ENCODE measurements at regions not wholly inside any gene's neighbourhood (a gene's known extent, or its start where the extent isn't known, plus 50 kb on each side); places are given as distances from the start of the nearest gene placed in this dataset.

DNA sequence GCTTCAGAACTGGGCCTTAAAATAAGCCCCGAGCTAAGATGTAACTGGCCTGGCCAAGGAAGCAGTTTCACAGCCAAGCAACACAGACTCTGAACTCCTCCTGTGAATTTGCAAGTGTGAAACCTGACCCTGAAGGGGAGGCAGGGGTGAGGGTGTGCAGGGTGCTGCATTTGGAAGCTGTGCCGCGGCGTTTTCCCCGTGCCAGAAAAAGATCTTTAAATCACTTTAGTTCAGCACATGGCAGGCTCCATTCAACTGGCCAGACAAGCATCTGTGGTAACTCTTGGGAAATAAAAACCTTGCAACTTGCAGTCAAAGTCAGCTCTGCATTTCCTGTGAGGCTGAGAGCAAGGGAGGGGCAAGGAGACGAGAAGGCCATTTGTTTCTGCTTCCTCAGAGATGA is 209.3 kb upstream of the SOX11 start:
- no peak for DNase-seq (ENCODE audit: low spot score)

DNA sequence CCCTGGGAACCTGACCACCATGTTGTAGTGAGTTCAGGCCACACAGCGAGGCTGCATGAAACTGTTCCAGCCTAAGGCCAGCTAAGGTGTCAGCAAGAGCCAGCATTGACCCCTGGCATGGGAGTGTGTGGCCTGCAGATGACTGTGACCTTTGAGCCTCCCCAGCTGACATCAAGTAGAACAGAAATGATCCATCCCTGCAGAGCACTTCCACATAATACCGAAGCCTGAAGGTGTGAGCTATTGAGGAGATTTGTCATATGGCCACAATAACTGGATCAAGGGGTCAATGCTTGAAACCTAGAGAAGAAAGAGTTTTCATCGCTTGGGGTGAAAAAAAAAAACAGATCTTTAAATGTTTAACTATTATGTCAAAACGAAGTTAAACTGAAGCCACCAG is 207.3 kb upstream of the SOX11 start:
- no peak for DNase-seq (ENCODE audit: low spot score)

DNA sequence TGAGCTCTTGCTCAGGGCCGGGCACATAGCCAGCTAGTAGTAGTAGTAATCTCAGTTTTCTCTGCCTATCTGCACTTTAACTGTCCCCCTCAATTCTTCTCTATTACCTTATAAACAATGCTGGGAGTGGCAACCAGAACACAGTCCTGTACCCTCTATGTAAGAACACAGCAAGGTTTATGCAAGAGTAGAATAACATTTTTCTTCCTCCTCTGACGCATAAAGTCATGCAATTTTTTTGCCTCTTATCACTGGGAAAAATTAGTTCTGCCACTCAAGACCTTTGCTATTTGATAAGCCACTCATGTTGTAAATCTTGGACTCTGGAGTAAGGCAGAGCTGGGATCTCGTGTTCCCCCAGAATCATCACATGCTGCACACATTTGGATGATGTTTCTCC is 200.7 kb upstream of the SOX11 start:
- no peak for DNase-seq (ENCODE audit: low spot score)

- DNase-seq (ENCODE audit: low spot score): no peak
These were observed 198.9 kb upstream of the SOX11 start for GRCh38 chr2:5493256-5493655.

DNA sequence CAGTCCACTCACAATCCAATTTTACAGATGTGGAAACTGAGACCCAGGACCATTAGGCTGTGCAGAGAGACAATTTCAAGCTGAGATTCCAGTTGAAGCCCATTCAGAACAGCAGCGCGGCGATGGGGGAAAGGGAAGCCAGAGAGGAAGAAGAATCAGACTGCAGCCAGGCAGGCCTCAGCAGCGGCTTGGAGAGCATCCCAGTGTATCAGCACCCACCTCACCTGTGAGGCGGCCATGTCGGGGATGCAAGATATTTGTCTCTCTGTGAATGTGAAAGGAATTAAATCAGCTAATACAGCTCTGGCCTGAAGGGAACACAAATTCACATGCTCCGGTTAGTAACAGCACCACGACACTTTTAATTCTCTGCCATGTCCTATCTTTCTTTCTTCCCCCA is 198.0 kb upstream of the SOX11 start:
- DNase-seq (ENCODE audit: low spot score): no peak

DNA sequence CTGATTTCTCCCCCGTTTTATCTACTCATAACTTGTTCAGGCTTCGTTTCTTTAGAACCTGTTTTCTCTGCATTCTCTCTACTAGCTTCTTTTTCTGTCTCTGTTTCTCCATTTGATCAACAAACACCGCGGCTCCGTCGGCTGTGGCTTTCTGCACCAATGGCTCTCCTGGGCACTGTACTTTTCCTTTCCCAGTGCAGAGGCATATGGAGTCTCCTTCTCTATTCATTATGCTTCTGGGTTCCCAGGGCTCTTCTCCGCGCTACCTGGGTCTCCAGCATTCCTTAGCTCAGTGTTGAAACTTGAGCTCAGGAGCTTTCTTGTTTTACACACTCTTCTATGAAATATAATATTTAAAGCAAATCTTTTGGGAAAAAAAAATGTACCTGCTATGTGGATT is 196.6 kb upstream of the SOX11 start:
- no peak for DNase-seq (ENCODE audit: low spot score)

GRCh38 chr2:5497874-5498273 is 194.3 kb upstream of the SOX11 start:
- DNase-seq (ENCODE audit: low spot score): no peak

GRCh38 chr2:5501807-5502206 is 190.4 kb upstream of the SOX11 start:
- DNase-seq (ENCODE audit: low spot score): no peak

- no peak for DNase-seq (ENCODE audit: low spot score)
These were observed 189.8 kb upstream of the SOX11 start for GRCh38 chr2:5502385-5502784.

- peak; percentile 36 for DNase-seq (ENCODE audit: low spot score)
These were observed 187.4 kb upstream of the SOX11 start for GRCh38 chr2:5504756-5505155.

GRCh38 chr2:5507367-5507766 is 184.8 kb upstream of the SOX11 start:
- no peak for DNase-seq (ENCODE audit: low spot score)

DNA sequence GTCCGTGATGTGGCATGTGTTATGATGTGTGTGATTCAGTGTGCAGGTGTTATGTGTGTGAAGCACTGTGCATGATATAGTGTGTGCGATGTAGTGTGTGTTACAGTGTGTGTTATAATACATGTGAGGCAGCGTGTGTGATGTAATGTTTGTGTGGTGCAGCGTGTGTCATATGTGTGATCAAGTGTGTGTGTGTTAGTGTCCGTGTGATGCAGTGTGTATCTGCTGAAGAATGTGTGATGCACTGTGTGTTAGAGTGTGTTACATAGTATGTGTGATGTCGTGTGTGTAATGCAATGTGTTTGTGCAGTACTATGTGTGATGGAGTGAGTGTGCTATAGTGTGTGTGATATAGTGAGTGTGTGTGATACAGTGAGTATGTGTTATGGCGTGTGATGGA is 182.8 kb upstream of the SOX11 start:
- DNase-seq (ENCODE audit: low spot score): no peak

DNA sequence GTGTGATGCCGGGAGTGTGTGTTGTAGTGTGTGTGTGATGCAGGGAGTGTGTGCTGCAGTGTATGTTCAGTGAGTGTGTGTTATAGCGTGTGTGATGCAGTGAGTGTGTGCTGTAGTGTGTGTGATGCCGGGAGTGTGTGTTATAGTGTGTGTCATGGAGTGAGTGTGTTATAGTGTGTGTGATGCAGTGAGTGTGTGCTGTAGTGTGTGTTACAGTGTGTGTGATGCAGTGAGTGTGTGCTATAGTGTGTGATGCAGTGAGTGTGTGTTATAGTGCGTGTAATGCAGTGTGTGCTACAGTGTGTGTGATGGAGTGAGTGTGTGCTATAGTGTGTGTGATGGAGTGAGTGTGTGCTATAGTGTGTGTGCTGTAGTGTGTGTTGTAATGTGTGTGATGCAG is 182.1 kb upstream of the SOX11 start:
- DNase-seq (ENCODE audit: low spot score): no peak

GRCh38 chr2:5515693-5516092 is 176.5 kb upstream of the SOX11 start:
- no peak for DNase-seq (ENCODE audit: low spot score)

- no peak for DNase-seq (ENCODE audit: low spot score)
These were observed 172.9 kb upstream of the SOX11 start for GRCh38 chr2:5519286-5519685.

- peak; percentile 48 for DNase-seq (ENCODE audit: low spot score)
These were observed 171.7 kb upstream of the SOX11 start for GRCh38 chr2:5520463-5520972.

DNA sequence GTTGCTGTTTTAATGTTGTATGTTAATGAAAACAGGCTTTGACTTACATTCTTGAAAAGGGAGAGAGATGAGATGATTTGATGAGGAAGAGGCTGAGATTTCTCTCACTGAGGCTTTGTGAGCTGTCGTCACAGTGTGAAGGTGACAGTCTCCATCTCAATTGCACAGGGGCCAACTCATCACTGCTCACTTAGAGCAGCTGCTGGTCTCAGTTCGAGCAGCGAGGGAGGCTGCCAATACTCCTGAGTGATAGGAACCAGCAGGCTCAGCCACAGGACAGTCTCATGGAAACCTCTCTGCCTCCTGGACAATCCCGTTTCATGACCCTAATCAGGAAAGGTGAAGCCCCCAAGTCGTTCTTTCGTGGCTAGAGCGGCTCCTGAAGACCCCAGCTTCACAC is 170.7 kb upstream of the SOX11 start:
- no peak for DNase-seq (ENCODE audit: low spot score)

DNA sequence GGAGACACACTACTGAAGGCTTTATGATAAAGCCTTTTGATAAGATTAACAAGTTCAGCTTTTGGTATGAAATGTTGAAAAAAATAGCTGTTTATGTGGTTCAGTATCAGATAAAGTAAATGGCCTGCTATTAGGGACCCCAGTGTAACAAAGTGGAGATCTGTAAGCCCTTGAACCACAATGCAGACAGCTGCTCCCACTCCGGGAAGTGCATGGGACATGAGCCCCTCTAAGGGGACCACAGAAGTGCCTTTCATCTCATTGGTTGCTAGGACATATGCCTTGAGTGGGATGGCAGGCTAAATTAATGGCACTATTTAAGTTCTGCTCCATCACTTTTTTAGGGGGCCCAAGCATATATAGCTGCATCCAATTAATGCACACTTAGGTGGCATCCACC is 167.6 kb upstream of the SOX11 start:
- no peak for DNase-seq (ENCODE audit: low spot score)

DNA sequence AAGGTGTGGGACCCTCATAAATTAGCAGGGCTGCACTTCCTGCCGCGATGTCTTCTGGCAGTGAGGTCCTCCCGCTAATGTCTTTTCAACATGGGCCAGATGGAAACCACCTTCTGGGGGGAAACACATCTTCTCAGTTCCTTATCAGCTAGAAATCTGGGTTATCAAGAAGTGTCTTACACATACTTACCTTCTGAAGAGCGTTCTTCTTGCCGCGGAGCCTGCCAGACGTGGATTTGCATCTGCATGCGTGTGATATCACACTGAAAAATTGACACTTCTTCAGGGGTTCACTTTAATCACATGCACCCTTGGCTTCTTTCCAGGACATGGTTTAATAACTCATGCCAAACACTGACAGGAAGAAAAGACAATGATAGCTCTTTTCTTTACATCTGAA is 163.5 kb upstream of the SOX11 start:
- DNase-seq (ENCODE audit: low spot score): no peak

GRCh38 chr2:5530011-5530696 is 162.0 kb upstream of the SOX11 start:
- no peak for DNase-seq (ENCODE audit: low spot score)

DNA sequence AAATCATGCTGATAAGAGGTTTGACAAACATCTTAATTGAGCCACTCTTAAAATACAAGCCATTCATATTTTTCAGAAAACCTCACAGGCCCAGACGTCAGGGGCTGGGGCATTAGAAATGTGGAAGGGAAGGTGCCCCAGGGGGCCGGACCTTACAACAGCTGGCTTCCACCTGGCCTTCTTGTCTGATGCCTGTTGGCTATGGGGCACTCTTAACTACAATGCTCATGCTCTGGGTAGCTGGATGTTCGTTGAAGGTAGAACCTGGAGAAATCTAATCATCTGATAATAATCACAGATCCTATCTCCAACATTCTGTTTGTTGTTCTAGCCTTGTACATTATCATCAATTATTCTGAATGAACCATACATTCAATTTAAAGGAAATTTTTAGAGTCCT is 156.9 kb upstream of the SOX11 start:
- DNase-seq (ENCODE audit: low spot score): no peak

GRCh38 chr2:5537180-5537688 is 154.9 kb upstream of the SOX11 start:
- no peak for DNase-seq (ENCODE audit: low spot score)

DNA sequence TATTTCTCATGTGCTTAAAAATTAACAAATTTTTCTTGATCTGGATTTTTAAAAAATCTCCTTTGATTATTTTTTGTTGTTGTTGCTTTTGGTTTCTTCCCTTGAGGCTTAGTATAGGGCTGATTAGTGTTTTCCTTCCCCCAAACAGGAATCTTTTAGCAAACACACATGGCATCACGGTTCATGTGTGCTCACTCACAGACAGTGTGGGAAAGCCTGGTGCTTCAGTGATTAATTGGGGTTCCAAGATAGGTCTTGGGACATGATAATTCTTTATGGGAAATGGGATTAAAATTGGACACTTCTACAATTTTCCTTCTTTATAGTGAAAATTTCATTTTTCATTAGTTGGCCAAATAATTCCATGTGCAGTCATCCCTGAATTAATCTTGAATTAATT is 153.9 kb upstream of the SOX11 start:
- no peak for DNase-seq (ENCODE audit: low spot score)

DNA sequence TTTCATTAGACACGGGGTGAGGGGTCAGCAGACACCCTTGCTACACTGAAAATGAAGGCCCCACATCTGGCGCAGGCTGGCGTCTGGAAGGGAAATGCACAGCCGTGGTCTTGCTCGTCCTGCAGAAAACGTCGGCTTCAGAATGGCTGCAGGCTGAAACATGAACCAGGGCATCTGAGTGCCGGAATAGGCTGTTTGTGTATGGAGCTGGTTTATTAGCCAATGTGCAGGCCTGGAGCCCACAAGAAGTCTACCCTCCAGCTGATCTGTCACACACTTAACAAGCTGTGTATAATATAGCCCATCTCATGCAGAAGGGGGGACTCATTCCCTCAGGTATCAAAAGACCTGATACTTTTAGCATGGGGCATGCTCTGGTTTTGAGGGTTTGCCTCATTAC is 153.4 kb upstream of the SOX11 start:
- DNase-seq (ENCODE audit: low spot score): no peak
